Panc1 (cell line): ENCODE measurements at regions not wholly inside any gene's neighbourhood (a gene's known extent, or its start where the extent isn't known, plus 50 kb on each side); places are given as distances from the start of the nearest gene placed in this dataset.

Source experiments
- ATAC-seq: fragments of 200-7000 bp; cut with Tn5 transposase; 2 replicates; pipeline ENCODE4 v1.9.1; 2020; ENCODE audit warnings: mild to moderate bottlenecking, moderate library complexity
- BruUV-seq: library from RNA; stranded (reverse); fragments of 400-500 nt; replicated peaks from 2 replicates; lab custom pipeline; 2021; lab: Mats Ljungman, UMichigan
- CTCF ChIA-PET: fragments of 300-600 bp; sonication (Branson Sonifier 250); formaldehyde crosslinking; loops from one replicate; lab custom pipeline; 2022; ENCODE audit warnings: antibody characterized with exemption; lab: Charles Lee
- POLR2A ChIA-PET: fragments of 300-600 bp; sonication (Branson Sonifier 250); formaldehyde crosslinking; loops from one replicate; lab custom pipeline; 2022; ENCODE audit warnings: antibody characterized with exemption; lab: Charles Lee
- DNase-seq: peaks from one replicate; pipeline ENCODE4 v3.0.0-alpha.2; 2010; ENCODE audit warnings: low read depth, low spot score
- H3K27ac ChIP-seq: 2 replicates; pipeline ENCODE4 v1.5.1; 2011; ENCODE audit warnings: mild to moderate bottlenecking, low read length, inconsistent platforms
- H3K27me3 ChIP-seq: fragments of 200-500 bp; sonication (Bioruptor generic); 2 replicates; pipeline ENCODE4 v1.6.0; 2014; ENCODE audit warnings: low read length, inconsistent platforms; ENCODE audit not compliant: control insufficient read depth, insufficient read depth
- H3K36me3 ChIP-seq: fragments of 200-500 bp; sonication (Bioruptor generic); 2 replicates; pipeline ENCODE4 v1.5.1; 2014; ENCODE audit warnings: inconsistent platforms, mild to moderate bottlenecking, low read length, moderate library complexity; ENCODE audit not compliant: control insufficient read depth, insufficient read depth
- H3K4me1 ChIP-seq: 2 replicates; pipeline ENCODE4 v1.5.1; 2011; ENCODE audit warnings: inconsistent platforms, mild to moderate bottlenecking, low read length, moderate library complexity; ENCODE audit not compliant: control insufficient read depth, insufficient read depth
- H3K4me3 ChIP-seq, 2 experiments: 2 replicates each; pipeline ENCODE4 v1.5.1; 2011 to 2012; ENCODE audit warnings: low read depth in 2 of 2, low read length in 2 of 2, mild to moderate bottlenecking in 2 of 2, inconsistent platforms in 1 of 2, moderate library complexity in 1 of 2
- H3K9me3 ChIP-seq: fragments of 200-500 bp; sonication (Bioruptor generic); 2 replicates; pipeline ENCODE4 v1.5.1; 2014; ENCODE audit warnings: low read depth, mild to moderate bottlenecking, inconsistent platforms, low read length, moderate library complexity; ENCODE audit not compliant: control insufficient read depth, insufficient read depth
- POLR2AphosphoS5 ChIP-seq: IDR thresholded peaks from 2 replicates; pipeline ENCODE4 v1.6.1; 2012; ENCODE audit warnings: mild to moderate bottlenecking, low read depth, low read length, moderate library complexity
- SIN3A ChIP-seq: IDR thresholded peaks from 2 replicates; pipeline ENCODE4 v1.6.1; 2012; ENCODE audit warnings: low read depth, mild to moderate bottlenecking, low read length, moderate library complexity, borderline replicate concordance; ENCODE audit not compliant: insufficient read depth
- TCF7L2 ChIP-seq: IDR thresholded peaks from 2 replicates; pipeline ENCODE4 v1.6.1; 2011; ENCODE audit warnings: mild to moderate bottlenecking, low read depth, low read length, inconsistent platforms
- in situ Hi-C: cut with HindIII; loops from 2 replicates; pipeline ENCODE4 v1.10.0; 2016; ENCODE audit warnings: low sequenced_read_pairs, low pct_unique_long_range_greater_than_20kb
- intact Hi-C: fragments of 100-400 bp; cut with micrococcal nuclease; formaldehyde crosslinking; loops from one replicate; pipeline ENCODE4 v1.10.0; 2022; ENCODE audit not compliant: unreplicated experiment
- TF ChIP-seq, protein P1 (sequence below): fragments of 450-650 bp; IDR thresholded peaks from 2 replicates; pipeline ENCODE4 v1.5.1; 2017; ENCODE audit warnings: mild to moderate bottlenecking
- TF ChIP-seq, protein P2 (sequence below), 2 experiments: IDR thresholded peaks; 2 replicates each; pipeline ENCODE4 v1.6.1; 2011 to 2012; ENCODE audit warnings: low read depth in 2 of 2, control low read depth in 1 of 2, low read length in 1 of 2, mild to moderate bottlenecking in 1 of 2, moderate library complexity in 1 of 2; ENCODE audit not compliant: insufficient read depth in 1 of 2

DNA sequence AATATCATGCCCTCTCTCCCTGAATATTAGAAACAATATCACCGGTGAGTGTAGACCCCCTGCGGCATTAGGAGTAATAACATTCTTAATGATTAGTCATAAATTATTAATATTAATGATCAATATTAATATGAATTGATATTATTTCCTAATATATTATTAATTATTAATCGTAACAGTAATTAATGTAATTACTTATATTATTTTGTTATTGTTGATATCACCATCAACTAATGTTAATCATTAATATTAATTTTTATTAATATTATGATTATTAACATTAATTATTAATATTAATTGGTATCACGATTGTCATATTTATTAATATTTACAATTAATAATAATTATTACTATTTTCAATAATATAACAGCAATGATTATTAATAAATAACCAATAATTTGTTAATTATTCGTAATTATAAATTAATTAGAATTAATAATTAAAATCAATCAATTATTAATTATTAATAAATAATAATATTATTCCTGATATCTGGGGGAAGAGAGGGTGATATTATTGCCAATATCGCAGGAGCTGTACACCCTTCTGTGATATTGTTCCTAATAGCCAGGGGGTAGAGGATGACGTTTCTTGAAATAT lies 528.8 kb upstream of the PCDH20 start:
- TF ChIP-seq TCF7L2 (no peak), POLR2AphosphoS5 (no peak), SIN3A (no peak)
- TF ChIP-seq, protein P1, sequence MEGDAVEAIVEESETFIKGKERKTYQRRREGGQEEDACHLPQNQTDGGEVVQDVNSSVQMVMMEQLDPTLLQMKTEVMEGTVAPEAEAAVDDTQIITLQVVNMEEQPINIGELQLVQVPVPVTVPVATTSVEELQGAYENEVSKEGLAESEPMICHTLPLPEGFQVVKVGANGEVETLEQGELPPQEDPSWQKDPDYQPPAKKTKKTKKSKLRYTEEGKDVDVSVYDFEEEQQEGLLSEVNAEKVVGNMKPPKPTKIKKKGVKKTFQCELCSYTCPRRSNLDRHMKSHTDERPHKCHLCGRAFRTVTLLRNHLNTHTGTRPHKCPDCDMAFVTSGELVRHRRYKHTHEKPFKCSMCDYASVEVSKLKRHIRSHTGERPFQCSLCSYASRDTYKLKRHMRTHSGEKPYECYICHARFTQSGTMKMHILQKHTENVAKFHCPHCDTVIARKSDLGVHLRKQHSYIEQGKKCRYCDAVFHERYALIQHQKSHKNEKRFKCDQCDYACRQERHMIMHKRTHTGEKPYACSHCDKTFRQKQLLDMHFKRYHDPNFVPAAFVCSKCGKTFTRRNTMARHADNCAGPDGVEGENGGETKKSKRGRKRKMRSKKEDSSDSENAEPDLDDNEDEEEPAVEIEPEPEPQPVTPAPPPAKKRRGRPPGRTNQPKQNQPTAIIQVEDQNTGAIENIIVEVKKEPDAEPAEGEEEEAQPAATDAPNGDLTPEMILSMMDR = no peak
- TF ChIP-seq, protein P2, sequence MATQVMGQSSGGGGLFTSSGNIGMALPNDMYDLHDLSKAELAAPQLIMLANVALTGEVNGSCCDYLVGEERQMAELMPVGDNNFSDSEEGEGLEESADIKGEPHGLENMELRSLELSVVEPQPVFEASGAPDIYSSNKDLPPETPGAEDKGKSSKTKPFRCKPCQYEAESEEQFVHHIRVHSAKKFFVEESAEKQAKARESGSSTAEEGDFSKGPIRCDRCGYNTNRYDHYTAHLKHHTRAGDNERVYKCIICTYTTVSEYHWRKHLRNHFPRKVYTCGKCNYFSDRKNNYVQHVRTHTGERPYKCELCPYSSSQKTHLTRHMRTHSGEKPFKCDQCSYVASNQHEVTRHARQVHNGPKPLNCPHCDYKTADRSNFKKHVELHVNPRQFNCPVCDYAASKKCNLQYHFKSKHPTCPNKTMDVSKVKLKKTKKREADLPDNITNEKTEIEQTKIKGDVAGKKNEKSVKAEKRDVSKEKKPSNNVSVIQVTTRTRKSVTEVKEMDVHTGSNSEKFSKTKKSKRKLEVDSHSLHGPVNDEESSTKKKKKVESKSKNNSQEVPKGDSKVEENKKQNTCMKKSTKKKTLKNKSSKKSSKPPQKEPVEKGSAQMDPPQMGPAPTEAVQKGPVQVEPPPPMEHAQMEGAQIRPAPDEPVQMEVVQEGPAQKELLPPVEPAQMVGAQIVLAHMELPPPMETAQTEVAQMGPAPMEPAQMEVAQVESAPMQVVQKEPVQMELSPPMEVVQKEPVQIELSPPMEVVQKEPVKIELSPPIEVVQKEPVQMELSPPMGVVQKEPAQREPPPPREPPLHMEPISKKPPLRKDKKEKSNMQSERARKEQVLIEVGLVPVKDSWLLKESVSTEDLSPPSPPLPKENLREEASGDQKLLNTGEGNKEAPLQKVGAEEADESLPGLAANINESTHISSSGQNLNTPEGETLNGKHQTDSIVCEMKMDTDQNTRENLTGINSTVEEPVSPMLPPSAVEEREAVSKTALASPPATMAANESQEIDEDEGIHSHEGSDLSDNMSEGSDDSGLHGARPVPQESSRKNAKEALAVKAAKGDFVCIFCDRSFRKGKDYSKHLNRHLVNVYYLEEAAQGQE (IDR thresholded peaks at IDR 0.05; ENCODE audit: insufficient read depth in 1 of 2, low read depth in 2 of 2, low read length in 1 of 2) = no peak
- Histone ChIP-seq H3K36me3 (no peaks in the 10 kb centered on the region), H3K27ac (no peak overlapping the region), H3K9me3 (no peaks in the 10 kb centered on the region), H3K27me3 (no peaks in the 10 kb centered on the region), H3K4me3 (no peak overlapping the region), H3K4me1 (no peaks in the 10 kb centered on the region)
- DNase-seq (no peak), ATAC-seq (no peak)
- BruUV-seq = no TSS peak
- intact Hi-C loops (no loop called here), in situ Hi-C loops (no loop called here)
- ChIA-PET CTCF (no interaction called here), POLR2A (no interaction called here)

DNA sequence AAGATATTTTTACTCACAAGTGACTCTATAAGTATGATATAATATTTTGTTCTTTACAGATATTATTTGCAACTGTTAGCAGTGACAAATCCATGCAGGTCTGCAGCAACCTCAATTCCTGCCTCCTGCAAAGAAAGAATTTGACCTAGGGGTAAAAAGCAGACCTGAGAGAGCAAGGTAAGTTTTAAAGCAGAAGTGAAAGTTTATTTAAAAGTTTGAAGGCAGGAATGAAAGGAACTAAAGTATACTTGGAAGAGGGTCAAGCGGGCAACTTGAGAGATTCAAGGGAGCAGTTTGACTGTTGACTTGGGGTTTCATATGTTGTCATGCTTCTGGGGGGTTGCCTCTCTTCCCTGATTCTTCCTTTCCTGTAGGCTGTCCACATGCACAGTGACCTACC lies 520.1 kb upstream of the PCDH20 start:
- no peaks in the 10 kb centered on the region for H3K4me1 ChIP-seq
- TF ChIP-seq, protein P2 (IDR thresholded peaks at IDR 0.05; ENCODE audit: insufficient read depth in 1 of 2, low read depth in 2 of 2, low read length in 1 of 2) = no peak
- TF ChIP-seq TCF7L2 (no peak), SIN3A (no peak), POLR2AphosphoS5 (no peak)
- TF ChIP-seq, protein P1 = no peak
- H3K9me3 ChIP-seq = no peaks in the 10 kb centered on the region; the same call in 1 of the 2 replicates
- H3K27ac ChIP-seq = no peak overlapping the region
- no TSS peak for BruUV-seq
- CTCF ChIA-PET = no interaction called here
- no peak for DNase-seq
- POLR2A ChIA-PET = no interaction called here
- intact Hi-C loops = no loop called here
- H3K36me3 ChIP-seq = no peaks in the 10 kb centered on the region
- H3K4me3 ChIP-seq = no peak overlapping the region
- in situ Hi-C loops = no loop called here
- ATAC-seq = no peak
- no peaks in the 10 kb centered on the region for H3K27me3 ChIP-seq
